Activated naive CD4-positive, alpha-beta T cell treated with anti-CD3 and anti-CD28 coated beads, Interleukin-2, amount 50 U/mL, for 24 hours (primary cell): ENCODE measurements at regions not wholly inside any gene's neighbourhood (a gene's known extent, or its start where the extent isn't known, plus 50 kb on each side); places are given as distances from the start of the nearest gene placed in this dataset.

Experiments
- H3K27ac Mint-ChIP-seq: one replicate; pipeline ENCODE4 v1.8.0; 2021; ENCODE audit warnings: mild to moderate bottlenecking, mixed read lengths
- H3K27me3 Mint-ChIP-seq: one replicate; pipeline ENCODE4 v1.8.0; 2021; ENCODE audit warnings: mixed read lengths
- H3K36me3 Mint-ChIP-seq: one replicate; pipeline ENCODE4 v1.8.0; 2021; ENCODE audit warnings: mixed read lengths
- H3K4me1 Mint-ChIP-seq: one replicate; pipeline ENCODE4 v1.8.0; 2021; ENCODE audit warnings: mixed read lengths
- H3K4me3 Mint-ChIP-seq: one replicate; pipeline ENCODE4 v1.8.0; 2021; ENCODE audit warnings: mild to moderate bottlenecking, mixed read lengths
- H3K9me3 Mint-ChIP-seq: one replicate; pipeline ENCODE4 v1.8.0; 2021; ENCODE audit warnings: mixed read lengths

- no peaks in the 10 kb centered on the region for H3K36me3 Mint-ChIP-seq
- H3K27ac Mint-ChIP-seq = no peak overlapping the region
- no peak overlapping the region for H3K4me3 Mint-ChIP-seq
- H3K27me3 Mint-ChIP-seq = no peaks in the 10 kb centered on the region
- H3K4me1 Mint-ChIP-seq = no peaks in the 10 kb centered on the region
- H3K9me3 Mint-ChIP-seq = peaks cover 14% of the 10 kb centered on the region
Measured at GRCh38 chr21:18191139-18191538, 53.5 kb upstream of the CHODL start.

- Mint-ChIP-seq H3K27me3 (no peaks in the 10 kb centered on the region), H3K4me3 (no peak overlapping the region), H3K9me3 (peaks cover 10% of the 10 kb centered on the region), H3K36me3 (no peaks in the 10 kb centered on the region), H3K4me1 (no peaks in the 10 kb centered on the region), H3K27ac (no peak overlapping the region)
Measured at GRCh38 chr21:18178509-18178908, 66.1 kb upstream of the CHODL start.

- no peaks in the 10 kb centered on the region for H3K36me3 Mint-ChIP-seq
- H3K27me3 Mint-ChIP-seq = peaks cover 2% of the 10 kb centered on the region
- H3K27ac Mint-ChIP-seq = no peak overlapping the region
- H3K4me3 Mint-ChIP-seq = no peak overlapping the region
- peaks cover 14% of the 10 kb centered on the region for H3K9me3 Mint-ChIP-seq
- H3K4me1 Mint-ChIP-seq = no peaks in the 10 kb centered on the region
Measured at GRCh38 chr21:18174370-18174769, 70.3 kb upstream of the CHODL start.

- H3K27ac Mint-ChIP-seq = no peak overlapping the region
- H3K4me1 Mint-ChIP-seq = no peaks in the 10 kb centered on the region
- peaks cover 2% of the 10 kb centered on the region for H3K27me3 Mint-ChIP-seq
- no peaks in the 10 kb centered on the region for H3K36me3 Mint-ChIP-seq
- no peak overlapping the region for H3K4me3 Mint-ChIP-seq
- peaks cover 10% of the 10 kb centered on the region for H3K9me3 Mint-ChIP-seq
Measured at GRCh38 chr21:18170829-18171228, 73.8 kb upstream of the CHODL start.

GRCh38 chr21:18170221-18170620 lies 74.4 kb upstream of the CHODL start:
- H3K27me3 Mint-ChIP-seq = peaks cover 2% of the 10 kb centered on the region
- H3K36me3 Mint-ChIP-seq = no peaks in the 10 kb centered on the region
- H3K9me3 Mint-ChIP-seq = peaks cover 10% of the 10 kb centered on the region
- H3K27ac Mint-ChIP-seq = no peak overlapping the region
- no peaks in the 10 kb centered on the region for H3K4me1 Mint-ChIP-seq
- H3K4me3 Mint-ChIP-seq = no peak overlapping the region

GRCh38 chr21:18168108-18168507 lies 76.5 kb upstream of the CHODL start:
- no peaks in the 10 kb centered on the region for H3K36me3 Mint-ChIP-seq
- H3K27ac Mint-ChIP-seq = no peak overlapping the region
- no peaks in the 10 kb centered on the region for H3K4me1 Mint-ChIP-seq
- no peak overlapping the region for H3K4me3 Mint-ChIP-seq
- peaks cover 10% of the 10 kb centered on the region for H3K9me3 Mint-ChIP-seq
- H3K27me3 Mint-ChIP-seq = peaks cover 2% of the 10 kb centered on the region

- Mint-ChIP-seq H3K9me3 (peaks cover 2% of the 10 kb centered on the region), H3K27ac (no peak overlapping the region), H3K27me3 (peaks cover 2% of the 10 kb centered on the region), H3K4me1 (no peaks in the 10 kb centered on the region), H3K4me3 (no peak overlapping the region), H3K36me3 (no peaks in the 10 kb centered on the region)
Measured at GRCh38 chr21:18164933-18165332, 79.7 kb upstream of the CHODL start.

GRCh38 chr21:18164483-18164882 lies 80.2 kb upstream of the CHODL start:
- H3K4me3 Mint-ChIP-seq = no peak overlapping the region
- no peaks in the 10 kb centered on the region for H3K4me1 Mint-ChIP-seq
- no peak overlapping the region for H3K27ac Mint-ChIP-seq
- peaks cover 2% of the 10 kb centered on the region for H3K27me3 Mint-ChIP-seq
- no peaks in the 10 kb centered on the region for H3K9me3 Mint-ChIP-seq
- H3K36me3 Mint-ChIP-seq = no peaks in the 10 kb centered on the region

- no peaks in the 10 kb centered on the region for H3K4me1 Mint-ChIP-seq
- no peak overlapping the region for H3K4me3 Mint-ChIP-seq
- peaks cover 2% of the 10 kb centered on the region for H3K27me3 Mint-ChIP-seq
- H3K36me3 Mint-ChIP-seq = no peaks in the 10 kb centered on the region
- H3K27ac Mint-ChIP-seq = peak overlapping the region; percentile 63
- H3K9me3 Mint-ChIP-seq = no peaks in the 10 kb centered on the region
Measured at GRCh38 chr21:18163956-18164355, 80.7 kb upstream of the CHODL start.

- Mint-ChIP-seq H3K27me3 (peaks cover 2% of the 10 kb centered on the region), H3K9me3 (no peaks in the 10 kb centered on the region), H3K27ac (no peak overlapping the region), H3K4me3 (no peak overlapping the region), H3K4me1 (no peaks in the 10 kb centered on the region), H3K36me3 (no peaks in the 10 kb centered on the region)
Measured at GRCh38 chr21:18161841-18162240, 82.8 kb upstream of the CHODL start.

GRCh38 chr21:18157406-18157805 lies 87.2 kb upstream of the CHODL start:
- Mint-ChIP-seq H3K27me3 (peaks cover 2% of the 10 kb centered on the region), H3K4me3 (no peak overlapping the region), H3K9me3 (no peaks in the 10 kb centered on the region), H3K36me3 (no peaks in the 10 kb centered on the region), H3K27ac (no peak overlapping the region), H3K4me1 (peaks cover 16% of the 10 kb centered on the region)

GRCh38 chr21:18155508-18156193 lies 89.0 kb upstream of the CHODL start:
- Mint-ChIP-seq H3K27me3 (no peaks in the 10 kb centered on the region), H3K4me1 (peaks cover 16% of the 10 kb centered on the region), H3K9me3 (no peaks in the 10 kb centered on the region), H3K4me3 (no peak overlapping the region), H3K36me3 (no peaks in the 10 kb centered on the region), H3K27ac (no peak overlapping the region)

GRCh38 chr21:18153063-18153462 lies 91.6 kb upstream of the CHODL start:
- no peak overlapping the region for H3K27ac Mint-ChIP-seq

GRCh38 chr21:18152371-18152770 lies 92.3 kb upstream of the CHODL start:
- peaks cover 16% of the 10 kb centered on the region for H3K4me1 Mint-ChIP-seq

More at GRCh38 chr21:18153063-18153462, 91.6 kb upstream of the CHODL start:
- Mint-ChIP-seq H3K4me3 (no peak overlapping the region), H3K36me3 (no peaks in the 10 kb centered on the region), H3K4me1 (peaks cover 16% of the 10 kb centered on the region), H3K9me3 (no peaks in the 10 kb centered on the region), H3K27me3 (no peaks in the 10 kb centered on the region)

GRCh38 chr21:18151046-18151445 lies 93.6 kb upstream of the CHODL start:
- no peak overlapping the region for H3K4me3 Mint-ChIP-seq
- no peaks in the 10 kb centered on the region for H3K27me3 Mint-ChIP-seq
- no peaks in the 10 kb centered on the region for H3K36me3 Mint-ChIP-seq
- no peak overlapping the region for H3K27ac Mint-ChIP-seq
- no peaks in the 10 kb centered on the region for H3K9me3 Mint-ChIP-seq
- H3K4me1 Mint-ChIP-seq = peaks cover 16% of the 10 kb centered on the region

More at GRCh38 chr21:18152371-18152770, 92.3 kb upstream of the CHODL start:
- H3K36me3 Mint-ChIP-seq = no peaks in the 10 kb centered on the region
- no peaks in the 10 kb centered on the region for H3K9me3 Mint-ChIP-seq
- H3K4me3 Mint-ChIP-seq = no peak overlapping the region
- H3K27me3 Mint-ChIP-seq = no peaks in the 10 kb centered on the region
- H3K27ac Mint-ChIP-seq = no peak overlapping the region

- no peak overlapping the region for H3K27ac Mint-ChIP-seq
- H3K36me3 Mint-ChIP-seq = no peaks in the 10 kb centered on the region
- no peaks in the 10 kb centered on the region for H3K4me1 Mint-ChIP-seq
- no peak overlapping the region for H3K4me3 Mint-ChIP-seq
- H3K9me3 Mint-ChIP-seq = no peaks in the 10 kb centered on the region
- no peaks in the 10 kb centered on the region for H3K27me3 Mint-ChIP-seq
Measured at GRCh38 chr21:18148401-18148800, 96.2 kb upstream of the CHODL start.

- H3K27ac Mint-ChIP-seq = no peak overlapping the region
- H3K9me3 Mint-ChIP-seq = no peaks in the 10 kb centered on the region
- no peaks in the 10 kb centered on the region for H3K36me3 Mint-ChIP-seq
- no peak overlapping the region for H3K4me3 Mint-ChIP-seq
- no peaks in the 10 kb centered on the region for H3K27me3 Mint-ChIP-seq
- no peaks in the 10 kb centered on the region for H3K4me1 Mint-ChIP-seq
Measured at GRCh38 chr21:18147678-18148077, 97.0 kb upstream of the CHODL start.
